Kidney (tissue), 13 donors: ENCODE measurements at regions not wholly inside any gene's neighbourhood (a gene's known extent, or its start where the extent isn't known, plus 50 kb on each side); places are given as distances from the start of the nearest gene placed in this dataset.

ENCODE experiments used
- DNase-seq, 5 donors: peaks; one replicate each; pipeline ENCODE4 v3.0.0-alpha.2; 2013 to 2020
- FAIRE-seq: peaks from 2 replicates; lab custom pipeline; 2012; peaks lifted over from hg19 to GRCh38; lab: Jason Lieb, UNC
- H3K27ac ChIP-seq, 2 donors: one replicate each; pipeline ENCODE4 v1.7.0; 2013; ENCODE audit warnings: low read depth in 2 of 2, low read length in 2 of 2, inconsistent platforms in 1 of 2
- H3K27me3 ChIP-seq: one replicate; pipeline ENCODE4 v1.7.1; 2013; ENCODE audit warnings: low read length, inconsistent platforms; ENCODE audit not compliant: control insufficient read depth, insufficient read depth
- H3K36me3 ChIP-seq, 3 donors: one replicate each; pipeline versions ENCODE4 v1.7.0 to v1.7.1; 2013; ENCODE audit warnings: low read length in 3 of 3, control low read depth in 1 of 3, inconsistent platforms in 1 of 3; ENCODE audit not compliant: insufficient read depth in 3 of 3, control insufficient read depth in 2 of 3
- H3K4me1 ChIP-seq, 3 donors: one replicate each; pipeline versions ENCODE4 v1.7.0 to v1.7.1; 2013; ENCODE audit warnings: low read length in 3 of 3, inconsistent platforms in 1 of 3, low read depth in 1 of 3; ENCODE audit not compliant: control insufficient read depth in 2 of 3, insufficient read depth in 2 of 3
- H3K4me3 ChIP-seq, 3 donors: one replicate each; pipeline versions ENCODE4 v1.7.0 to v1.8.1; 2013; ENCODE audit warnings: low read length in 3 of 3, control low read depth in 1 of 3, inconsistent platforms in 1 of 3
- H3K9ac ChIP-seq, 3 donors: one replicate each; pipeline versions ENCODE4 v1.7.0 to v1.7.1; 2013; ENCODE audit warnings: low read length in 3 of 3, control low read depth in 1 of 3, inconsistent platforms in 1 of 3
- H3K9me3 ChIP-seq, 3 donors: one replicate each; pipeline versions ENCODE4 v1.7.0 to v1.7.1; 2013; ENCODE audit warnings: low read length in 3 of 3, control low read depth in 1 of 3, inconsistent platforms in 1 of 3; ENCODE audit not compliant: control insufficient read depth in 2 of 3, insufficient read depth in 1 of 3
- intact Hi-C: fragments of 100-400 bp; cut with DNase I; formaldehyde crosslinking; loops from one replicate; pipeline ENCODE4 v1.11.1; 2022
- TF ChIP-seq, protein P1 (sequence below): IDR thresholded peaks from 3 replicates; pipeline ENCODE4 v1.5.1; 2012; ENCODE audit warnings: mild to moderate bottlenecking, moderate library complexity, borderline replicate concordance; ENCODE audit not compliant: insufficient read depth; ENCODE audit errors: extremely low read depth
- donor health status: control.
- donor health status: control.
- donor health status: control.
- donor health status: control.
- donor health status: control.
- donor health status: DM: yes; HTN: yes; CAD: no.
- donor health status: Normal renal cell carcinoma (clear cell type).

DNA sequence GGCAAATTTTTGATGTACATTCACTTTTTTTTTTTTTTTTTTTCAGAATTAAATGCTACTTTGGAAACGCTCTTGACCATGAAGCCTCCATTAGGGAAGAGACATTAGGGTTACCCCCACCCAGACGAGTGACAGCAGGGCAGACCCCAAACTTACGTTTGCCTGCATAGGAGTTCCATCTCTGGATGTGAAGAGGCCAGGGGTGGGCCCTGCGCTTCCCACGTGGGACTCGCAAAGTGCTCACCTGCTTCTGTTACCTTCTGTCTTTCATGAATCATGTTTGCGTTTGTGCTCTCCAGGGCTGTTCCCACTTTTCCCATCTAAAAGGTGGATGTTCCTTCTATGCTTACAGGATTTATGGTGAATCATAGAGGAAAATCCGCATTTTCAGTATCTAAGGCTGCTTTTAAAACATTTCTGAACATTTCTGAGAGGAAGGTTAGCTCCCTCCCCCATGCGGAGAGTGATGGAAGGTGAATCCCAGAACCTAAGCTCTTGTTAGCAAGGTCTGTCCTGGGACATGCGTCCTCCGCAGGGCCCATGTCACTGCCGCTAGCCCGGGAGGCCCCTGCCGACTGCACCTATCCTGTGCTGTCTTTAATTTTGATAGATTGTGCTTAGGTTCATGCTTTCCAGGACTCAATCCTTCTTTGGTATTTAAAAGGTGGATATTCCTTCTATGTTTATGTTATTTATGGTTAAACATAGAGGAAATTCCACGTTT, 135.7 kb upstream of the RTL1 start:
- Histone ChIP-seq H3K9me3 (no peaks in the 10 kb centered on the region), H3K36me3 (no peaks in the 10 kb centered on the region), H3K27ac (no peak overlapping the region), H3K4me3 (no peak overlapping the region), H3K4me1 (no peaks in the 10 kb centered on the region), H3K27me3 (no peaks in the 10 kb centered on the region), H3K9ac (no peak overlapping the region)
- DNase-seq (peak in 1 of 5 donors; percentile 25), FAIRE-seq (no peak)
- intact Hi-C loops, result no loop called here
- TF ChIP-seq, protein P1, sequence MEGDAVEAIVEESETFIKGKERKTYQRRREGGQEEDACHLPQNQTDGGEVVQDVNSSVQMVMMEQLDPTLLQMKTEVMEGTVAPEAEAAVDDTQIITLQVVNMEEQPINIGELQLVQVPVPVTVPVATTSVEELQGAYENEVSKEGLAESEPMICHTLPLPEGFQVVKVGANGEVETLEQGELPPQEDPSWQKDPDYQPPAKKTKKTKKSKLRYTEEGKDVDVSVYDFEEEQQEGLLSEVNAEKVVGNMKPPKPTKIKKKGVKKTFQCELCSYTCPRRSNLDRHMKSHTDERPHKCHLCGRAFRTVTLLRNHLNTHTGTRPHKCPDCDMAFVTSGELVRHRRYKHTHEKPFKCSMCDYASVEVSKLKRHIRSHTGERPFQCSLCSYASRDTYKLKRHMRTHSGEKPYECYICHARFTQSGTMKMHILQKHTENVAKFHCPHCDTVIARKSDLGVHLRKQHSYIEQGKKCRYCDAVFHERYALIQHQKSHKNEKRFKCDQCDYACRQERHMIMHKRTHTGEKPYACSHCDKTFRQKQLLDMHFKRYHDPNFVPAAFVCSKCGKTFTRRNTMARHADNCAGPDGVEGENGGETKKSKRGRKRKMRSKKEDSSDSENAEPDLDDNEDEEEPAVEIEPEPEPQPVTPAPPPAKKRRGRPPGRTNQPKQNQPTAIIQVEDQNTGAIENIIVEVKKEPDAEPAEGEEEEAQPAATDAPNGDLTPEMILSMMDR, result no peak

DNA sequence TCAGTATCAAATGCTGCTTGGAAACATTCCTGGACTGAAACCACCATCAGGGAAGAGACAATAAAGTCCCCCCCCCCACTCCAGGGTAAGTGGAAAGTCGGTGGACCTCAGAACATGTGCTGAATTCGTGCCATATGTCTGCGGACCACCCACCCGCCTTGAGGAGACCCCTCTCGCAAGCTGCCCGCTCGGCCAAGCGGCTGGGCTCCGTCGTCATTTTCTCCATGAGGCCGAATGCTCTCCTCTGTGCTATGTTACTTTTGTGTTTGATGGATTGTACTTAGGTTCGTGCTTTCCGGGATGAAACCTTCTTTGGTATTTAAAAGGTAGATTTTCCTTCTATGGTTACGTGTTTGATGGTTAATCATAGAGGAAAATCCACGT, 136.2 kb upstream of the RTL1 start:
- Histone ChIP-seq H3K27ac (no peak overlapping the region), H3K36me3 (no peaks in the 10 kb centered on the region), H3K27me3 (no peaks in the 10 kb centered on the region), H3K4me3 (no peak overlapping the region), H3K9me3 (no peaks in the 10 kb centered on the region), H3K9ac (no peak overlapping the region), H3K4me1 (no peaks in the 10 kb centered on the region)
- TF ChIP-seq, protein P1, result no peak
- intact Hi-C loops, result no loop called here
- no peak for FAIRE-seq
- DNase-seq, result peak in 1 of 5 donors; percentile 55

DNA sequence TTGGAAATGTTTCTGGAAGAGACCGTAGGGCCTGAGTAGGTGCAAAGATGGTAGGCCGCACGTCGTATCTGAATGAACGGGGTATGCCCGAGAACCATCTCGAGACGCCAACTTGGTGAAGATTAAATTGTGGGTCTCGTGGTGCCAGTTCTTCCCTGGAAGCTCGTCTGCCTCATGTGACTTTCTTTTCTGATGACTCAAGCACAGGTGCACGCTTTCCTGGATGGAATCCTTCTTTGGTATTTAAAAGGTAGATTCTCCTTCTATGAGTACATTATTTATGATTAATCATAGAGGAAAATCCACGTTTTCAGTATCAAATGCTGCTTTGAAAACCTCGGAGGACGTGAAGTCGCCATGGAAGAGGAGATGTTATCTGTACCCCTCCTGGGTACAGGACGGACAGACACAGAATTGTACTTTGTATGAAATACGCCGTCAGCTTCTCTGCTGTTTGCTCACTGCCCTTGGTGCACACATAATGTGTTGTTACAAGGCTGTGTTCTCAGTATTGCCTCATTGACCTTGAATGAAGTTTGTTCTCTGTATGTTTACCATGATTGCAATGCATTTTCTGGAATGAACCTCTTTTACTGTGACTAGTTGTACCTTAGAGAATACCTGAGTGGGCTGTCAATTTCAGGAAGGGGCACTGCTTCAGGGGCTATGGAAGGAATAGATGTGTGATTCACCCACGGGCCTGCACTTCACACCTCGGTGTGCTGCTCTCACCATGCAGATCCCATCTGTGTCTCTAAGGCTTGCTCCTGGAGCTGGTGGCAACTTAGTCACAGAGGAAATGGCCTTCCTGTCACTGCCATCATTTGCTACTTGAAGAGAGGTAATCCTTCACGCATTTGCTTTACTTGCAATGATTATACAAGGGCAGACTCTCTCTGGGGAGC, 137.3 kb upstream of the RTL1 start:
- no peak overlapping the region for H3K27ac ChIP-seq
- no peaks in the 10 kb centered on the region for H3K36me3 ChIP-seq
- intact Hi-C loops, result no loop called here
- H3K4me1 ChIP-seq, result no peaks in the 10 kb centered on the region
- FAIRE-seq (no peak), DNase-seq (no peak)
- TF ChIP-seq, protein P1, result no peak
- H3K9me3 ChIP-seq, result no peaks in the 10 kb centered on the region
- H3K4me3 ChIP-seq, result no peak overlapping the region
- no peaks in the 10 kb centered on the region for H3K27me3 ChIP-seq
- no peak overlapping the region for H3K9ac ChIP-seq
